Lower leg skin (tissue), 4 donors: ENCODE measurements at regions not wholly inside any gene's neighbourhood (a gene's known extent, or its start where the extent isn't known, plus 50 kb on each side); places are given as distances from the start of the nearest gene placed in this dataset.
A peak's percentile ranks its signal among the peaks of the same experiment; 100 is the strongest.

Source experiments
- DNase-seq, 2 donors: peaks; one replicate each; pipeline ENCODE4 v3.0.0-alpha.2; 2019; ENCODE audit warnings: low spot score in 2 of 2
- H3K4me3 ChIP-seq: fragments of 200-600 bp; sonication (generic); 2 replicates; pipeline ENCODE4 v1.5.1; 2017; ENCODE audit warnings: mild to moderate bottlenecking, low read depth; ENCODE audit not compliant: poor library complexity, severe bottlenecking
- POLR2A ChIP-seq, 2 donors: fragments of 450-650 bp; IDR thresholded peaks; one replicate each; pipeline ENCODE4 v1.6.1; 2016 to 2017; ENCODE audit warnings: antibody characterized with exemption in 2 of 2, mild to moderate bottlenecking in 1 of 2, moderate library complexity in 1 of 2
- WGBS, 2 donors: methylation state at CpG; one replicate each; pipeline ENCODE4 v1.1.5; 2018; 5-methylcytosine and 5-hydroxymethylcytosine counted together
- intact Hi-C: fragments of 100-400 bp; cut with DNase I; formaldehyde crosslinking; loops from one replicate; pipeline ENCODE4 v1.15.0; 2023; ENCODE audit warnings: low total_unique reads
- TF ChIP-seq, protein P1 (sequence below), 3 donors: fragments of 450-650 bp; IDR thresholded peaks; one replicate each; pipeline ENCODE4 v1.5.1; 2016; ENCODE audit warnings: antibody characterized with exemption in 3 of 3, mild to moderate bottlenecking in 3 of 3, moderate library complexity in 2 of 3

DNA sequence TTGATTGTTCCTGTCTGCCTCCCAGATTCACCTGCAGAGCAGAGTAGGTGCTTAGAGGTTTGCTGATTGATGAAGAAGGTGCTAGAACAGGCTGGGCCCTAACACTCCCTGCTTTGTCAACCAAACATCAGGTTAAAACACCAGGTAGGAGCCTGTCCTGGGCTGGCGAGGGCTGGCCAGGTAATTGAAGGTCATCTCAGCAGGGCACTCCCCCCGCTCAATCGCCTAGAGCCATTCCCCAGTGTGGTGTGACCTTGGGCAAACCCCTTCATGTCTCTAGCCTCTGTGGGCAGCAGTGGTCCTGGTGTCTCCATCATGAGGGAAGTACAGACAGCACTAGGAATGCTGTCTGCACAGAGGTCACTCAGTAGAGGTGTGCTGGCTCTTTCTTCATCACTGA, 88.3 kb downstream of the KLF15 start:
- no peak for TF ChIP-seq POLR2A (IDR thresholded peaks at IDR 0.05)
- DNase-seq: peak in 1 of 2 donors; percentile 76
- 85% methylated on average over 3 of the region's 3 CpGs for WGBS, 2 donors
- no peak overlapping the region for H3K4me3 ChIP-seq
- intact Hi-C loops: no loop called here

DNA sequence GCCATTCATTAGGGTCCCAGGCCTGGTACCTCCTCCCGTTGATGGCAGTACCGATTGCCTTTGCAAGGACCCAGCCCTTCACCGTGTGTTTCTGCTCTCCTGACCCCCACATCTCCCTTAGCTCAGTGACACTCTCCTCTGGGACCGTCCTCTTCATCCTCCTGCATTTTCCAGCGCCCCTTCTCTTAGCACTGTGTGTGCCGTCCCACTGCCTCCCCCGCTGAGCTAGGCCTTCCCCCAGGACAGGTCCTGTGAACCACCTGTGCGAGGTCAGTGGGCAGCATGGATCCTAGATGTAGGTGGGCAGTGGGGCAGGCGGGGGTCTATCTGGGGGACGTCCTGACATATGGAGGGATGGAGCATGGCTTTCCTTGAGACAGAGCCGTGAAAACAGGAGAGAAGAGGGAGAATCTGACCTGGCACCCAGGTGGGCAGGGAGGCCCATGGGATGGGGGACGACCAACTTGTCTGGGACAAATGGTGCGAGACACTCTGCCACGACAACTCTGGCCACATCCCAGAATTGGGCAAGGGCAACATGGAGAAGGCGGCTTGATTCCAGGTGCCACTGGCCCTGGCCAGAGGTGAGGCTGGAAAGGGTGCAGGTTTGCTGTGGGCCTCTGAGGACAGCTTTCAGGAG, 87.7 kb upstream of the ALDH1L1 start:
- intact Hi-C loops: no loop called here
- 65% methylated on average over 15 of the region's 15 CpGs for WGBS, 2 donors
- H3K4me3 ChIP-seq: no peak overlapping the region
- TF ChIP-seq, protein P1, sequence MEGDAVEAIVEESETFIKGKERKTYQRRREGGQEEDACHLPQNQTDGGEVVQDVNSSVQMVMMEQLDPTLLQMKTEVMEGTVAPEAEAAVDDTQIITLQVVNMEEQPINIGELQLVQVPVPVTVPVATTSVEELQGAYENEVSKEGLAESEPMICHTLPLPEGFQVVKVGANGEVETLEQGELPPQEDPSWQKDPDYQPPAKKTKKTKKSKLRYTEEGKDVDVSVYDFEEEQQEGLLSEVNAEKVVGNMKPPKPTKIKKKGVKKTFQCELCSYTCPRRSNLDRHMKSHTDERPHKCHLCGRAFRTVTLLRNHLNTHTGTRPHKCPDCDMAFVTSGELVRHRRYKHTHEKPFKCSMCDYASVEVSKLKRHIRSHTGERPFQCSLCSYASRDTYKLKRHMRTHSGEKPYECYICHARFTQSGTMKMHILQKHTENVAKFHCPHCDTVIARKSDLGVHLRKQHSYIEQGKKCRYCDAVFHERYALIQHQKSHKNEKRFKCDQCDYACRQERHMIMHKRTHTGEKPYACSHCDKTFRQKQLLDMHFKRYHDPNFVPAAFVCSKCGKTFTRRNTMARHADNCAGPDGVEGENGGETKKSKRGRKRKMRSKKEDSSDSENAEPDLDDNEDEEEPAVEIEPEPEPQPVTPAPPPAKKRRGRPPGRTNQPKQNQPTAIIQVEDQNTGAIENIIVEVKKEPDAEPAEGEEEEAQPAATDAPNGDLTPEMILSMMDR (IDR thresholded peaks at IDR 0.05): no peak
- no peak for TF ChIP-seq POLR2A (IDR thresholded peaks at IDR 0.05)
- DNase-seq: peak in 1 of 2 donors; percentile 78

- H3K4me3 ChIP-seq: no peak overlapping the region
- peak; percentile 47 to 93 for DNase-seq
- TF ChIP-seq, protein P1 (IDR thresholded peaks at IDR 0.05): no peak
- TF ChIP-seq POLR2A (IDR thresholded peaks at IDR 0.05): no peak
- WGBS, 2 donors: 2 to 3% methylated on average over 58 to 60 of the region's 62 CpGs
- intact Hi-C loops: no loop called here
These were observed 87.0 kb upstream of the ALDH1L1 start for GRCh38 chr3:126267169-126267975.

DNA sequence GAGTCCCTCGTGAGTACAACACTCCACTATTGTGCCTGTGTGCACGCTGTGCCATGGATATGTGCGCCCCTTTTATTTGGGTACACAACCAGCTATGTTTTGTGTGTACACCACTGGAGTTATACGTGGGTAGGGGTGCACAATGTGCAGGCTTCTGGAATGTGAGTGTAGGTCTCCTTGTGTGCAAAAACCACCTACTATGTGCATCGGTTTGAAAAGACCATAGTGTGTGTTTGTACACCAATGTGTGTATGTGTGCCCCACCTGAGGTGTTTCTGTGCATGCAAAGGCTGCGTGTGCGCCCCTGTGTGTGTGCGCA, 86.4 kb upstream of the ALDH1L1 start:
- no peak overlapping the region for H3K4me3 ChIP-seq
- intact Hi-C loops: no loop called here
- WGBS, 2 donors: 48 to 58% methylated on average over 8 of the region's 8 CpGs

DNA sequence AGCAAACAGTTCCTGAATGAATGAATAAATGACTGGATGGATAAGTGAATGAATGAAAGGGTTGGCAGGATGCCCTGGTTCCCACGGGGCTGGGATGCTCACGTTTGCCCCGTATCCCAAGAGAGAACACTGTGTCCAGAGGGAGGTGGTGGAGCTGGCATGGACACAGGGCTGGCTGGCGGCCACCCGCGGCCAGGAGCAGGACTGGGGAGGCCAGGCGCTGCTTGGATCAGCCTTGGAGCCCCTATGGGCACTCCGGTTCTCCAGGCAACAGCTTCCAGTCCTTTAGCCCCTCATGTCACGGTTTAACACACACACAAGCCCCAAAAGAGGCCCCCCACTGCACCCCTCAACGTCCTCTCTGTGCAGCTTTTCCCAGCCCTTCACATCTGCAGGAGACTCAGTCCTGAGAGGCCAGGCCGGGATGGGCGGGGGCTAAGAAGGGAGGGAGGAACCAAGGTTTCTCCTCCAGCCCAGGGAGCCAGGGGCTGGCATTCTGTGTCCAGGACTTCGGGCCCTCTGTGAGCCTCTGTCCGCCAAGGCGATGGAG, 86.0 kb upstream of the ALDH1L1 start:
- no peak overlapping the region for H3K4me3 ChIP-seq
- no peak for TF ChIP-seq POLR2A (IDR thresholded peaks at IDR 0.05)
- TF ChIP-seq, protein P1 (IDR thresholded peaks at IDR 0.05): no peak
- intact Hi-C loops: no loop called here
- WGBS, 2 donors: 58 to 61% methylated on average over 14 to 15 of the region's 15 CpGs
- peak in 1 of 2 donors; percentile 86 for DNase-seq

More for the DNA sequence above, 86.4 kb upstream of the ALDH1L1 start:
- no peak for DNase-seq
- TF ChIP-seq, protein P1 (IDR thresholded peaks at IDR 0.05): no peak
- no peak for TF ChIP-seq POLR2A (IDR thresholded peaks at IDR 0.05)

GRCh38 chr3:126264952-126265351, 84.6 kb upstream of the ALDH1L1 start:
- WGBS, 2 donors: 75 to 77% methylated on average over 11 to 12 of the region's 12 CpGs
- TF ChIP-seq, protein P1 (IDR thresholded peaks at IDR 0.05): no peak
- no peak for TF ChIP-seq POLR2A (IDR thresholded peaks at IDR 0.05)
- DNase-seq: peak in 1 of 2 donors; percentile 70
- intact Hi-C loops: no loop called here
- H3K4me3 ChIP-seq: no peak overlapping the region
